K562 (cell line): ENCODE measurements at regions not wholly inside any gene's neighbourhood (a gene's known extent, or its start where the extent isn't known, plus 50 kb on each side); places are given as distances from the start of the nearest gene placed in this dataset.
A peak's percentile ranks its signal among the peaks of the same experiment; 100 is the strongest.

ENCODE experiments used
- ATAC-seq: fragments of 200-7000 bp; cut with Tn5 transposase; 3 replicates; pipeline ENCODE4 v1.9.1; 2020; ENCODE audit warnings: moderate library complexity
- BruUV-seq: library from RNA; stranded (reverse); fragments of 400-500 nt; replicated peaks from 2 replicates; lab custom pipeline; 2021; lab: Mats Ljungman, UMichigan
- CTCF ChIA-PET: fragments of 300-600 bp; formaldehyde crosslinking; extraction: SDS; loops from one replicate; lab custom pipeline; 2021; ENCODE audit warnings: low intra/inter-chr PET ratio; lab: Yijun Ruan, JAX
- POLR2A ChIA-PET: fragments of 300-600, 350-650 bp; sonication (Branson Sonifier 250); formaldehyde crosslinking; extraction: SDS; loops from one replicate; lab custom pipeline; 2021; ENCODE audit warnings: antibody characterized with exemption, inconsistent platforms; lab: Yijun Ruan, JAX
- DNase-seq, 4 experiments: peaks; one replicate each; pipeline versions ENCODE4 v3.0.0 to v3.0.0-alpha.2; 2011 to 2018; ENCODE audit warnings: low spot score in 3 of 4, mixed read lengths in 3 of 4; ENCODE audit errors: extremely low read depth in 1 of 4
- FAIRE-seq: peaks from 2 replicates; lab custom pipeline; 2011; peaks lifted over from hg19 to GRCh38; lab: Jason Lieb, UNC
- H2AFZ ChIP-seq: 2 replicates; pipeline ENCODE4 v1.6.0; 2011; ENCODE audit warnings: low read depth, low read length, control low read depth, inconsistent platforms
- H3K27ac ChIP-seq: fragments of 200-600 bp; 3 replicates; pipeline ENCODE4 v1.8.0; 2011; ENCODE audit warnings: low read depth, mild to moderate bottlenecking, control low read depth, inconsistent platforms, low read length, moderate library complexity, mixed read lengths; ENCODE audit errors: extremely low read depth
- H3K27me3 ChIP-seq, 2 experiments: fragments of 300-600 bp in 1 of 2; 2 replicates in 1 of 2; 3 replicates in 1 of 2; pipeline versions ENCODE4 v1.6.0 to v1.8.0; 2011; ENCODE audit warnings: inconsistent platforms in 2 of 2, low read length in 2 of 2, mild to moderate bottlenecking in 1 of 2, mixed read lengths in 1 of 2, moderate library complexity in 1 of 2; ENCODE audit not compliant: control insufficient read depth in 2 of 2, insufficient read depth in 2 of 2
- H3K36me3 ChIP-seq: fragments of 300-600 bp; 3 replicates; pipeline ENCODE4 v1.8.0; 2011; ENCODE audit warnings: mild to moderate bottlenecking, low read length, inconsistent platforms; ENCODE audit not compliant: control insufficient read depth, insufficient read depth
- H3K4me1 ChIP-seq, 2 experiments: fragments of 200-600 bp in 1 of 2; replicated peaks in 1 of 2; 2 replicates in 1 of 2; 3 replicates in 1 of 2; pipeline versions ENCODE4 v1.5.1 to v1.8.0; 2011; ENCODE audit warnings: inconsistent platforms in 2 of 2, low read length in 2 of 2, mild to moderate bottlenecking in 1 of 2, mixed read lengths in 1 of 2, moderate library complexity in 1 of 2; ENCODE audit not compliant: control insufficient read depth in 2 of 2, insufficient read depth in 2 of 2
- H3K4me2 ChIP-seq: 2 replicates; pipeline ENCODE4 v1.6.1; 2011; ENCODE audit warnings: low read length, control low read depth, inconsistent platforms, mixed read lengths; ENCODE audit not compliant: insufficient read depth
- H3K4me3 ChIP-seq: fragments of 200-600 bp; sonication (generic), shearing (Covaris generic); 2 replicates; pipeline ENCODE4 v1.5.1; 2016; ENCODE audit warnings: control low read depth, inconsistent platforms
- H3K79me2 ChIP-seq: fragments of 200-600 bp; 3 replicates; pipeline ENCODE4 v1.8.0; 2011; ENCODE audit warnings: low read length, inconsistent platforms; ENCODE audit not compliant: control insufficient read depth, insufficient read depth
- H3K9ac ChIP-seq, 2 experiments: 2 replicates each; pipeline versions ENCODE4 v1.6.0 to v1.6.1; 2011; ENCODE audit warnings: low read depth in 2 of 2, low read length in 2 of 2, control low read depth in 1 of 2, inconsistent platforms in 1 of 2, mild to moderate bottlenecking in 1 of 2, mixed read lengths in 1 of 2; ENCODE audit not compliant: insufficient read depth in 1 of 2
- H3K9me1 ChIP-seq: one replicate; pipeline ENCODE4 v1.6.0; 2011; ENCODE audit warnings: inconsistent platforms, mild to moderate bottlenecking, low read length, moderate library complexity; ENCODE audit not compliant: control insufficient read depth, insufficient read depth
- H3K9me3 ChIP-seq: replicated peaks from 2 replicates; pipeline ENCODE4 v1.5.1; 2011; ENCODE audit warnings: low read depth, low read length, inconsistent platforms; ENCODE audit not compliant: control insufficient read depth, insufficient read depth
- H4K20me1 ChIP-seq: replicated peaks from 2 replicates; pipeline ENCODE4 v1.6.1; 2011; ENCODE audit warnings: low read length, inconsistent platforms, mixed read lengths; ENCODE audit not compliant: control insufficient read depth, insufficient read depth
- CBX1 ChIP-seq: sonication (generic); IDR thresholded peaks from 2 replicates; pipeline ENCODE4 v1.6.1; 2016; ENCODE audit warnings: antibody characterized with exemption, low read depth, mild to moderate bottlenecking
- FOXM1 ChIP-seq, 2 experiments: fragments of 450-650 bp in 1 of 2; sonication (generic) in 1 of 2; formaldehyde crosslinking in 1 of 2; IDR thresholded peaks; 2 replicates each; pipeline versions ENCODE4 v1.6.1 to v1.9.0; 2017 to 2022; ENCODE audit warnings: low read depth in 2 of 2, mild to moderate bottlenecking in 2 of 2, missing genetic modification reagents in 1 of 2, moderate library complexity in 1 of 2
- HDAC2 ChIP-seq: fragments of 450-650 bp; IDR thresholded peaks from 2 replicates; pipeline ENCODE4 v1.6.1; 2016; ENCODE audit warnings: mild to moderate bottlenecking
- IFI16 ChIP-seq: fragments of 250-450 bp; sonication (Bioruptor Pico); IDR thresholded peaks from 2 replicates; pipeline ENCODE4 v2.1.2; 2022; ENCODE audit warnings: mild to moderate bottlenecking, inconsistent platforms
- KLF1 ChIP-seq: fragments of 450-650 bp; IDR thresholded peaks from 2 replicates; pipeline ENCODE4 v1.6.1; 2016; ENCODE audit warnings: missing genetic modification characterization, missing compliant biosample characterization
- LEF1 ChIP-seq: fragments of 450-650 bp; IDR thresholded peaks from 2 replicates; pipeline ENCODE4 v1.6.1; 2016; ENCODE audit warnings: mild to moderate bottlenecking
- MAFF ChIP-seq: IDR thresholded peaks from 2 replicates; pipeline ENCODE4 v1.6.1; 2012; ENCODE audit warnings: low read length, improper control_type of control experiment
- NRF1 ChIP-seq, 2 experiments: fragments of 450-650 bp; IDR thresholded peaks in 1 of 2; conservative IDR thresholded peaks in 1 of 2; 2 replicates each; pipeline ENCODE4 v1.6.1; 2014; ENCODE audit warnings: mild to moderate bottlenecking in 2 of 2
- POLR2A ChIP-seq: fragments of 450-650 bp; conservative IDR thresholded peaks from 2 replicates; pipeline ENCODE4 v1.6.1; 2016
- RBM22 ChIP-seq: fragments of 200-400 bp; formaldehyde crosslinking; IDR thresholded peaks from 2 replicates; pipeline ENCODE4 v1.6.1; 2018; ENCODE audit warnings: low read length, low read depth; ENCODE audit not compliant: poor library complexity, severe bottlenecking
- SMARCA4 ChIP-seq: fragments of 450-650 bp; IDR thresholded peaks from 2 replicates; pipeline ENCODE4 v1.6.1; 2016
- SOX6 ChIP-seq: fragments of 450-650 bp; IDR thresholded peaks from 2 replicates; pipeline ENCODE4 v1.6.1; 2014; ENCODE audit warnings: mild to moderate bottlenecking
- TCF7 ChIP-seq: sonication (generic); IDR thresholded peaks from 2 replicates; pipeline ENCODE4 v1.6.1; 2016; ENCODE audit warnings: antibody characterized with exemption, borderline replicate concordance
- XRCC5 ChIP-seq: fragments of 200-400 bp; formaldehyde crosslinking; IDR thresholded peaks from 2 replicates; pipeline ENCODE4 v1.6.1; 2017; ENCODE audit warnings: low read depth, mild to moderate bottlenecking, low read length
- ZBTB17 ChIP-seq: fragments of 450-650 bp; formaldehyde crosslinking; IDR thresholded peaks from 2 replicates; pipeline ENCODE4 v1.4.0; 2020; ENCODE audit warnings: mild to moderate bottlenecking
- ZKSCAN8 ChIP-seq: fragments of 200-800 bp; sonication (Bioruptor generic); IDR thresholded peaks from 2 replicates; pipeline ENCODE4 v1.6.1; 2016; ENCODE audit warnings: missing genetic modification characterization, missing compliant biosample characterization
- ZNF143 ChIP-seq: sonication (generic); formaldehyde crosslinking; IDR thresholded peaks from 2 replicates; pipeline ENCODE4 v1.9.0; 2022; ENCODE audit warnings: mild to moderate bottlenecking, missing genetic modification reagents
- ZNF77 ChIP-seq: fragments of 250-450 bp; sonication (Bioruptor Pico); IDR thresholded peaks from 2 replicates; pipeline ENCODE4 v1.5.0; 2020
- WGBS: fragments of 100-300 bp; shearing (Covaris generic); methylation state at CpG from one replicate; pipeline ENCODE4 v1.1.6; 2016; ENCODE audit warnings: low coverage, mixed read lengths; ENCODE audit not compliant: insufficient coverage; ENCODE audit errors: missing lambda C conversion rate; 5-methylcytosine and 5-hydroxymethylcytosine counted together
- in situ Hi-C: fragments of 300-500 bp; cut with MboI; formaldehyde crosslinking; loops from 4 replicates; pipeline ENCODE4 v1.15.0; 2018; ENCODE audit warnings: inconsistent platforms, mixed read lengths
- intact Hi-C: fragments of 100-400 bp; cut with micrococcal nuclease; formaldehyde crosslinking; loops from 2 replicates; pipeline ENCODE4 v1.14.2; 2022
- TF ChIP-seq, protein P1 (sequence below), 2 experiments: fragments of 450-650 bp in 1 of 2; sonication (generic) in 1 of 2; formaldehyde crosslinking in 1 of 2; IDR thresholded peaks in 1 of 2; conservative IDR thresholded peaks in 1 of 2; 2 replicates each; pipeline versions ENCODE4 v1.6.1 to v1.8.1; 2016 to 2023; ENCODE audit warnings: mild to moderate bottlenecking in 2 of 2, moderate library complexity in 2 of 2, inconsistent platforms in 1 of 2, missing genetic modification reagents in 1 of 2

- no TSS peak for BruUV-seq
- in situ Hi-C loops: no loop called here
- POLR2A ChIA-PET: no interaction called here
- H3K27ac ChIP-seq: no peak overlapping the region
- peaks cover 29 to 41% of the 10 kb centered on the region in 2 experiments for H3K27me3 ChIP-seq
- 3% methylated on average over 23 of the region's 23 CpGs for WGBS
- TF ChIP-seq NRF1 (conservative IDR thresholded peaks at IDR 0.05 in 1 of 2, IDR thresholded peaks at IDR 0.05 in 1 of 2) (peak; percentile 66 to 73), LEF1 (no peak), ZNF143 (no peak)
- TF ChIP-seq, all 486 proteins: peak for 1
- no peaks in the 10 kb centered on the region for H3K4me1 ChIP-seq
- CTCF ChIA-PET: no interaction called here
- DNase-seq (no peak), ATAC-seq (no peak), FAIRE-seq (no peak)
- H3K4me3 ChIP-seq: no peak overlapping the region
- H3K4me2 ChIP-seq: no peak overlapping the region
- H3K9me1 ChIP-seq: no peaks in the 10 kb centered on the region
- no peaks in the 10 kb centered on the region for H3K9me3 ChIP-seq
- H3K36me3 ChIP-seq: no peaks in the 10 kb centered on the region
- intact Hi-C loops: no loop called here
- H2AFZ ChIP-seq: no peak overlapping the region
- no peak overlapping the region for H3K9ac ChIP-seq
- H3K79me2 ChIP-seq: no peaks in the 10 kb centered on the region
- no peaks in the 10 kb centered on the region for H4K20me1 ChIP-seq
Measured at GRCh38 chr10:77732213-77733003, 94.8 kb upstream of the KCNMA1 start.

- no peak overlapping the region for H2AFZ ChIP-seq
- peaks cover 17 to 21% of the 10 kb centered on the region in 2 experiments for H3K27me3 ChIP-seq
- H3K9ac ChIP-seq: no peak overlapping the region
- 3% methylated on average over 3 of the region's 3 CpGs for WGBS
- H3K4me3 ChIP-seq: no peak overlapping the region
- H3K36me3 ChIP-seq: no peaks in the 10 kb centered on the region
- no peaks in the 10 kb centered on the region for H3K9me1 ChIP-seq
- in situ Hi-C loops (no loop called here), intact Hi-C loops (no loop called here)
- POLR2A ChIA-PET: no interaction called here
- no TSS peak for BruUV-seq
- no peaks in the 10 kb centered on the region for H4K20me1 ChIP-seq
- CTCF ChIA-PET: no interaction called here
- no peaks in the 10 kb centered on the region for H3K9me3 ChIP-seq
- H3K79me2 ChIP-seq: no peaks in the 10 kb centered on the region
- ATAC-seq (no peak), FAIRE-seq (no peak), DNase-seq (no peak)
- no peaks in the 10 kb centered on the region for H3K4me1 ChIP-seq
- no peak overlapping the region for H3K4me2 ChIP-seq
- H3K27ac ChIP-seq: no peak overlapping the region
- TF ChIP-seq CBX1 (no peak), ZBTB17 (CRISPR knock-in tag) (no peak), KLF1 (tag) (no peak), RBM22 (no peak), FOXM1 (IDR thresholded peaks at IDR 0.05; ENCODE audit: low read depth) (no peak), FOXM1 (CRISPR knock-in tag; IDR thresholded peaks at IDR 0.05; ENCODE audit: low read depth) (no peak), SOX6 (no peak), POLR2A (no peak), IFI16 (CRISPR knock-in tag) (no peak), SMARCA4 (no peak), MAFF (no peak), XRCC5 (no peak), HDAC2 (no peak), ZKSCAN8 (CRISPR knock-in tag) (no peak), ZNF77 (CRISPR knock-in tag) (no peak), TCF7 (no peak)
- TF ChIP-seq, protein P1, sequence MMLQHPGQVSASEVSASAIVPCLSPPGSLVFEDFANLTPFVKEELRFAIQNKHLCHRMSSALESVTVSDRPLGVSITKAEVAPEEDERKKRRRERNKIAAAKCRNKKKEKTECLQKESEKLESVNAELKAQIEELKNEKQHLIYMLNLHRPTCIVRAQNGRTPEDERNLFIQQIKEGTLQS (IDR thresholded peaks at IDR 0.05): no peak
- TF ChIP-seq, protein P1 (CRISPR knock-in tag; conservative IDR thresholded peaks at IDR 0.05): no peak
Measured at GRCh38 chr10:77727481-77727880, 89.9 kb upstream of the KCNMA1 start.
